ENCODE measurements at regions not wholly inside any gene's neighbourhood (a gene's known extent, or its start where the extent isn't known, plus 50 kb on each side); places are given as distances from the start of the nearest gene placed in this dataset.

DNA sequence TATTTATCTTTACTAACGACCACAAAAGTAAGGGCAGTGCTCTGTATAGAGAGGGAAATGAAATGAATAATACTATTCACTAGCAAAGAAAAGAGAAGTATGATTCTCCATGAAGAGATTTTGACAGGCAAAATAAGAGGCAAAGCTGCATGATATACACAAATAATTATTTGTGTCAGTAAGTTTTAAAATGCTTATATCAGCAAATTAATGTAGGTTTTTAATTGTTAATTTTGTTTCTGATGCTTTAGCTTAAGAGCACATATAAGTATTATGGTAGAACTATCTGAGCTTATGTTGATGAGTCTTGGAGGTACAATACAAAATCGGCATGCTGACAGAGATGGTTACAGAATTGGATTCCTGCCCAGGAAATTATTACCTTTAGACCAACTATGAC, 383.1 kb upstream of the VSTM2A start:
- no peak for DNase-seq (ENCODE audit: low spot score in 2 of 2)
- TF ChIP-seq, protein P1, sequence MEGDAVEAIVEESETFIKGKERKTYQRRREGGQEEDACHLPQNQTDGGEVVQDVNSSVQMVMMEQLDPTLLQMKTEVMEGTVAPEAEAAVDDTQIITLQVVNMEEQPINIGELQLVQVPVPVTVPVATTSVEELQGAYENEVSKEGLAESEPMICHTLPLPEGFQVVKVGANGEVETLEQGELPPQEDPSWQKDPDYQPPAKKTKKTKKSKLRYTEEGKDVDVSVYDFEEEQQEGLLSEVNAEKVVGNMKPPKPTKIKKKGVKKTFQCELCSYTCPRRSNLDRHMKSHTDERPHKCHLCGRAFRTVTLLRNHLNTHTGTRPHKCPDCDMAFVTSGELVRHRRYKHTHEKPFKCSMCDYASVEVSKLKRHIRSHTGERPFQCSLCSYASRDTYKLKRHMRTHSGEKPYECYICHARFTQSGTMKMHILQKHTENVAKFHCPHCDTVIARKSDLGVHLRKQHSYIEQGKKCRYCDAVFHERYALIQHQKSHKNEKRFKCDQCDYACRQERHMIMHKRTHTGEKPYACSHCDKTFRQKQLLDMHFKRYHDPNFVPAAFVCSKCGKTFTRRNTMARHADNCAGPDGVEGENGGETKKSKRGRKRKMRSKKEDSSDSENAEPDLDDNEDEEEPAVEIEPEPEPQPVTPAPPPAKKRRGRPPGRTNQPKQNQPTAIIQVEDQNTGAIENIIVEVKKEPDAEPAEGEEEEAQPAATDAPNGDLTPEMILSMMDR (IDR thresholded peaks at IDR 0.05): no peak
- TF ChIP-seq POLR2A (IDR thresholded peaks at IDR 0.05): no peak
- no peak overlapping the region for H3K4me3 ChIP-seq (ENCODE audit: low read depth, poor library complexity, severe bottlenecking)
- 51 to 58% methylated on average over 2 of the region's 2 CpGs for WGBS, 2 donors
- intact Hi-C loops (cut with DNase I; ENCODE audit: low total_unique reads): no loop called here

- intact Hi-C loops (cut with DNase I; ENCODE audit: low total_unique reads): no loop called here
- DNase-seq (ENCODE audit: low spot score in 2 of 2): no peak
- no peak overlapping the region for H3K4me3 ChIP-seq (ENCODE audit: low read depth, poor library complexity, severe bottlenecking)
- 73 to 74% methylated on average over 4 of the region's 4 CpGs for WGBS, 2 donors
- no peak for TF ChIP-seq POLR2A (IDR thresholded peaks at IDR 0.05)
- TF ChIP-seq, protein P1 (IDR thresholded peaks at IDR 0.05): no peak
Measured at GRCh38 chr7:54161621-54162020, 380.6 kb upstream of the VSTM2A start.

- no peak overlapping the region for H3K4me3 ChIP-seq (ENCODE audit: low read depth, poor library complexity, severe bottlenecking)
- TF ChIP-seq, protein P1 (IDR thresholded peaks at IDR 0.05): no peak
- TF ChIP-seq POLR2A (IDR thresholded peaks at IDR 0.05): no peak
- WGBS, 2 donors: 77 to 79% methylated on average over 4 of the region's 4 CpGs
- DNase-seq (ENCODE audit: low spot score in 2 of 2): no peak
- intact Hi-C loops (cut with DNase I; ENCODE audit: low total_unique reads): no loop called here
Measured at GRCh38 chr7:54166419-54166818, 375.8 kb upstream of the VSTM2A start.

GRCh38 chr7:54179321-54180029, 362.7 kb upstream of the VSTM2A start:
- H3K4me3 ChIP-seq (ENCODE audit: low read depth, poor library complexity, severe bottlenecking): no peak overlapping the region
- intact Hi-C loops (cut with DNase I; ENCODE audit: low total_unique reads): no loop called here
- 54 to 65% methylated on average over 3 of the region's 3 CpGs for WGBS, 2 donors
- DNase-seq (ENCODE audit: low spot score in 2 of 2): no peak
- TF ChIP-seq, protein P1 (IDR thresholded peaks at IDR 0.05): no peak

GRCh38 chr7:54180796-54181195, 361.4 kb upstream of the VSTM2A start:
- TF ChIP-seq, protein P1 (IDR thresholded peaks at IDR 0.05): no peak
- TF ChIP-seq POLR2A (IDR thresholded peaks at IDR 0.05): no peak
- no peak for DNase-seq (ENCODE audit: low spot score in 2 of 2)
- 66 to 76% methylated on average over 2 of the region's 2 CpGs for WGBS, 2 donors
- no peak overlapping the region for H3K4me3 ChIP-seq (ENCODE audit: low read depth, poor library complexity, severe bottlenecking)
- intact Hi-C loops (cut with DNase I; ENCODE audit: low total_unique reads): no loop called here

- TF ChIP-seq, protein P1 (IDR thresholded peaks at IDR 0.05): no peak
- TF ChIP-seq POLR2A (IDR thresholded peaks at IDR 0.05): no peak
- WGBS, 2 donors: 35 to 41% methylated on average over 2 of the region's 2 CpGs
- no peak overlapping the region for H3K4me3 ChIP-seq (ENCODE audit: low read depth, poor library complexity, severe bottlenecking)
- intact Hi-C loops (cut with DNase I; ENCODE audit: low total_unique reads): no loop called here
- DNase-seq (ENCODE audit: low spot score in 2 of 2): no peak
Measured at GRCh38 chr7:54183055-54183454, 359.1 kb upstream of the VSTM2A start.
